CD4-positive, alpha-beta T cell treated with Interleukin-15 for 1 hour (primary cell): ENCODE measurements at regions not wholly inside any gene's neighbourhood (a gene's known extent, or its start where the extent isn't known, plus 50 kb on each side); places are given as distances from the start of the nearest gene placed in this dataset.

Experiments used
- DNase-seq: peaks from one replicate; pipeline ENCODE4 v3.0.0-alpha.2; 2020

GRCh38 chr6:92216717-92217116, 1202.6 kb downstream of the EPHA7 start:
- no peak for DNase-seq

- no peak for DNase-seq
Observed at GRCh38 chr6:92201618-92202017, 1217.7 kb downstream of the EPHA7 start.

- DNase-seq: no peak
Observed at GRCh38 chr6:92196325-92196724, 1223.0 kb downstream of the EPHA7 start.

- DNase-seq: no peak
Observed at GRCh38 chr6:92195796-92196195, 1223.6 kb downstream of the EPHA7 start.

- no peak for DNase-seq
Observed at GRCh38 chr6:92188016-92188415, 1231.3 kb downstream of the EPHA7 start.

GRCh38 chr6:92184933-92185332, 1234.4 kb downstream of the EPHA7 start:
- DNase-seq: no peak

- DNase-seq: no peak
Observed at GRCh38 chr6:92181347-92181746, 1238.0 kb downstream of the EPHA7 start.

GRCh38 chr6:92180090-92180489, 1239.3 kb downstream of the EPHA7 start:
- DNase-seq: no peak

- DNase-seq: no peak
Observed at GRCh38 chr6:92176666-92177065, 1242.7 kb downstream of the EPHA7 start.

GRCh38 chr6:92174398-92175073, 1244.8 kb downstream of the EPHA7 start:
- DNase-seq: no peak

GRCh38 chr6:92169506-92169905, 1249.9 kb downstream of the EPHA7 start:
- no peak for DNase-seq

- no peak for DNase-seq
Observed at GRCh38 chr6:92166666-92167065, 1252.7 kb downstream of the EPHA7 start.

GRCh38 chr6:92161953-92162352, 1257.4 kb downstream of the EPHA7 start:
- no peak for DNase-seq

GRCh38 chr6:92160226-92160625, 1259.1 kb downstream of the EPHA7 start:
- no peak for DNase-seq

GRCh38 chr6:92159046-92159445, 1260.3 kb downstream of the EPHA7 start:
- no peak for DNase-seq

- DNase-seq: no peak
Observed at GRCh38 chr6:92150553-92150952, 1268.8 kb downstream of the EPHA7 start.

GRCh38 chr6:92147246-92147645, 1272.1 kb downstream of the EPHA7 start:
- DNase-seq: no peak

GRCh38 chr6:92139601-92140000, 1279.8 kb downstream of the EPHA7 start:
- DNase-seq: no peak

GRCh38 chr6:92132957-92133356, 1286.4 kb downstream of the EPHA7 start:
- no peak for DNase-seq

GRCh38 chr6:92132457-92132856, 1286.9 kb downstream of the EPHA7 start:
- no peak for DNase-seq

GRCh38 chr6:92130944-92131343, 1288.4 kb downstream of the EPHA7 start:
- no peak for DNase-seq

GRCh38 chr6:92126983-92127382, 1292.4 kb downstream of the EPHA7 start:
- DNase-seq: no peak

- DNase-seq: no peak
Observed at GRCh38 chr6:92126088-92126487, 1293.3 kb downstream of the EPHA7 start.

GRCh38 chr6:92125681-92126080, 1293.7 kb downstream of the EPHA7 start:
- DNase-seq: no peak

GRCh38 chr6:92124200-92124651, 1295.1 kb downstream of the EPHA7 start:
- no peak for DNase-seq
